HK-2 (cell line): ENCODE measurements at regions not wholly inside any gene's neighbourhood (a gene's known extent, or its start where the extent isn't known, plus 50 kb on each side); places are given as distances from the start of the nearest gene placed in this dataset.
"Not testable (repeated sequence)": the region's sequence is repeated elsewhere in the genome, so short reads cannot be mapped to it uniquely, and the experiment has no call there.

Experiments
- DNase-seq: peaks from one replicate; pipeline ENCODE4 v3.0.0-alpha.2; 2018; ENCODE audit not compliant: unreplicated experiment

- no peak for DNase-seq
These were observed 56.3 kb upstream of the USP6NL start for GRCh38 chr10:11667756-11668155.

DNA sequence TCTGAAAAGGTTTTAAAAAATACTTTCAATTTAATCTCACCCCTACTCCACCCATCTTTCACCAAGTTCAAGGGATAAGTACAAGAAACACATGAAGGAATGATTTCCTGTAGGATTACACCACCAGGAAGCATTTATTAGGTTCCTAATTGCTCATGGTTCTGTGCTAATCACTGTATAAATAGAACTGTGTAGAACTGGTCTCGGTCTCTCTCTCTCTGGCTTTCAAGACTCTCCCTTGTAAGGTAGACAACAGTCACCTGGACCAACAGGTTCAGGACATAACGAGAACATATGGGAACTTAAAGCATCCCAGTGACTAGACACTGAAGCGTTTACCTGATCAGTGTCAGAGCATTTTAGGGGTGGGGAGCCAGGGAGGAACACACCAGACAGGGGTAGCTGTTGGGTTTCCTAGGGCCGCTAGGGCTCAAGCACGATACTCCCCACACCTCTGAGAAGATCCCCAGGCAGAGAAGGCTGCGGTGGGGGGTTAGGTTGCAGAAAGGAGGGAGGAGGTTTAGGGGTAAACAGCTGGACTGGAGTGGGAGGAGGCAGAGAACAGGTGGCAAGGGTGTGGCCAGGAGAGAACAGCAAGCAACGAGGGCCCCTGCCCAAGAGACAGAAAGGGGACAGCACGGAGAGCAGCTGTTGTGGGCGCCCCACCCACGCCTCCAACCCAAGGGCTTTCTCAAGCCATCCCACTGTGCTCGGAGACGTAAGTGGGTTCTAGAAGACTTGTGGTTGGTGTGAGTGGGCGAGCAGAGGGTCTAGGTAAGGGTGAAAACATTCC is 52.5 kb upstream of the USP6NL start:
- no peak for DNase-seq

- DNase-seq: not testable (repeated sequence)
These were observed 51.7 kb upstream of the USP6NL start for GRCh38 chr10:11663126-11663515.

GRCh38 chr10:11661441-11661840 is 50.0 kb upstream of the USP6NL start:
- DNase-seq: no peak
